ENCODE measurements at regions not wholly inside any gene's neighbourhood (a gene's known extent, or its start where the extent isn't known, plus 50 kb on each side); places are given as distances from the start of the nearest gene placed in this dataset.

DNA sequence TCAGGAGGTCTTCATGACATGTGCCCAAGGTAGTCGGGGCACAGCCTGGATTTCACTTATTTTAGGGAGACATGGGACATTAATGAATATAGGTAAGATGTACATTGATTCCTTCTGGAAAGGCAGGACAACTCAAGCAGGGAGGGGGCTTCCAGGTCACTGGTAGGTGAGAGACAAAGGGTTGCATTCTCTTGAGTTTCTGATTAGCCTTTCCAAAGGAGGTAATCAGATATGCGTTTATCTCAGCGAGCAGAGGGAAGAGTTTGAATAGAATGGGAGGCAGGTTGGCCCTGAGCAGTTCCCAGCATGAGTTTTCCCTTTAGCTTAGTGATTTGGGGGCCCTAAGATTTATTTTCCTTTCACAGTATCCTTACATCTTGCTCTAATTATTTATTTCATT lies 443.8 kb upstream of the EEF2KMT start:
- no peak for DNase-seq (ENCODE audit: low read depth)

DNA sequence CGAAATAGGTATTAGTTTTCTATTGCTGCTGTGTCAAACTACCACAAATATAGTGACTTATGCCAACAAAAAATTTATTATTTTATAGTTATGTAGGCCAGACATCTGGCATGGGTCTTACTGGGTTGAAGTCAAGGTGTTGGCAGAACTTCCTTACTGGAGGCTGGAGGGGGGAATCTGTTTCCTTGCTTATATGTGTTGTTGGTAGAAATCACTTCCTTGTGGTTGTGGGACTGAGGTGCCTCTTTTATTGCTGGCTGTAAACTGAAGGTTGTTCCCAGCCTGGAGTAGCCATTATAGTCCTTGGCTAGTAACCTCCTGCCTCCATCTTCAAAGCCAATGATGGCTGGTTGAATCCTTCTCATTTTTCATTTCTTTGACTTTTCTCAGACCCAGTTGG lies 439.8 kb upstream of the EEF2KMT start:
- DNase-seq (ENCODE audit: low read depth): no peak

DNA sequence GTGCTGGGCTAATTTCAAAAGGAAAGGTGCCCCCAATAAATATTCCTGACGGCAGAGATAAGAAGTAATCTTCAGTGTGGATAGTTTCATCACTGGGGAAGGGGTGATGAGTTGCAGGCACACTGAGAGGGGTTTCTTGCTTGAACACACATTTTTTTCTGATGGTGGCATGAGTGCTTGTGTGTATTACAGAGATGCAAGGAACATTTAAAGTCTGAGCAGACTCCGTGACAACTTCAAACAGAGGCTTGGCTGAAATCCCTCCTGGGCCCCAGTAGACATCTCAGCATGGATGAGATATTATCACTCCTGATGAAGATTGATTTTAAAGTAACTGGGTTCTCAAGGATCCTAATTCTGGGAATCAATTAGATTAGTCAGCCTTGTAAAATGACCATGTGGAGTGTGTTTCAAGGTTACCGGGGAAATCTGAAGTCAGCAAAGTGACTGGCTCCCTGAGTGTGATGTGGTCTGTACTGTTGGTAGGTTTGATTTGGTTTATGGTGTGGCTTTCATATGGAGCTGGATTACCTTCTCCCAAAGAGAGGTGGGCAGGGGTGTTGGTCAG lies 435.8 kb upstream of the EEF2KMT start:
- DNase-seq (ENCODE audit: low read depth): no peak

DNA sequence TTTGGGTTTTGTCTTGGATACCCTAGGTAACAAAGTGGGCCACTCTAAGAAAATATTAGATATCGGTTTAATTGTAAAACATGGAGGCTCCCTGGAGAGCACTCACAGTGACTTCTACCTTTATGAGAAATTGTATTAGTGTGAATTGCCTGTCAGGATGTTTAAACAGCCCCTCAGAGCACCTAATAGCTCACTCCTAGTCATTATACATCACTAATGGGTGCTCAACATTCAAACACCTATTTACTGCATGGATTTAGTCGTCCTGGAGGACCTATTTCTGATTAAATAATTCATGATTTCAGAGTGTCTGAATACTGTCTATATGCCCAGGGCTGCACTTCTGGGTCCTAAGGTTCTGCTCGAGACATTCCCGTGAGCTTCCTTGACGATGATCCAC lies 430.2 kb upstream of the EEF2KMT start:
- no peak for DNase-seq (ENCODE audit: low read depth)

DNA sequence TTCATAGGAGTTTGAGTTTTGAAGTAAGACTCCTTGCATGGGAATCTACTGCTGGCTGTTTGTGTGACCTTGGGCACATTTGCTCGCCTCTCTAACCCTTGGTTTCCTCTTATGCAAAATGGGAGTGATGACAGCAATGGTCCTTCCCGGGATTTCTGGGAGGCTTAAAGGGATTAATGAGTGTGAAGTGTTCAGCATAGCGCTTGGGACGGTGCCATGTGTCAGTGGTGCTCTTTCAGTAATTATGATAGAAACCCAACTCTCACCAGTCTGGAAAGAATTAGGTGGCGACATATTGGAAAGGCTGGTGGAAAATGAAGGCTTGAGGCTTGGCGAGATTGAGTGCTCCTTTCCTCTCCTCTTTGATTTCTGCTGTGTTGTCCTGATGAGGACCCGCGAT lies 429.2 kb upstream of the EEF2KMT start:
- DNase-seq (ENCODE audit: low read depth): no peak

DNA sequence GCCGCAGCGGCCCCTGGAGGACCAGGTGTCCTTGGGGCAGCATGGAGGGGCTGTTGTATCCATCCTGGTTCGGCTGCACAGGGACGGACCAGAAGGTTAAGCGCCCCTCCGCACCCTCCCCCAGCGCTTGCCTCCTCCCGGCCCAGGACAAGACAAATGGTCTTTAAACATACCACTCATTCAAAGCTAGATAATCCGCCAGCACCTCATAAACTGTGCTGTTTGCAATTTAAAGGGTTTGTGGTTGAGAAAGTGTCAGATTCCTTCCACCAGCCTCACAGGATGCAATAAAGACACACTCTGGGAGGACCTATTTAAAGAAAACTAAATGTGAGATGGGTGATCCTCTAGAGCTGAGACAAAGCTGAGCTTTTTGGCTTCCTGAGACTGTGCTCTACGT lies 426.2 kb upstream of the EEF2KMT start:
- no peak for DNase-seq (ENCODE audit: low read depth)

DNA sequence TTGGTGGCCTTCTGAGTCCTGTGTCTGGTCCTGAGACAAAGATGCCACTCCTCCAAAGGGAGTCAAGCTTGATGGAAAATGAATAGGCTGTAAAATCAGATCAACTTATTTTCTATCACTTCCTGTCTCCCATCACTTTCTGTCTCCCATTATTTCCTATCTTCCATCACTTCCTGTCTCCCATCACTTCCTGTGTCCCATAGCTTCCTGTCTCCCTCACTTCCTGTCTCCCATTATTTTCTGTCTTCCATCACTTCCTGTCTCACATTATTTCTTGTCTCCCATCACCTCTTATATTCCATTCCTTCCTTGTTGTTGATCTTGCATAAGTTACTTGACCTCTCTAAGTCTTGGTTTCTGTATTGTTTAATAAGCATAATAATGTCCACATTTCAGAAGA lies 418.5 kb upstream of the EEF2KMT start:
- no peak for DNase-seq (ENCODE audit: low read depth)

DNA sequence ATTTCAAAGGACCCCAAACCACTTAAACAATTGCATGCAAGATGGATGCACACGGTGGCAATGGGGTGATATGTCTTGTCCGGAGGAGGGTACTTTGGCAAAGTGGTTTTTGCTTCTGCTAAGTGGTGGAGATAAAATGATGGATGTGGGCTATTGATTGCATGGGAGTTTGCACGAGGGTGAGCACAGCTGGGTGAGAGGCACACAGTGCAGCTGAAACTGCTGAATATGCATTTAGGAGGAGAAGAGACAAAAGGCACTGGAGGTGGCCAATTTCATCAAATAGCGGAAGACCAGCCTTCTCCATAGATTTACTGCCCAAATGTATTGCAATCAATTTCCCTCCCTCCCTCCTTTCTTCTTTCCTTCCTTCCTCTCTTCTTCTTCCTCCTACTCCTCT lies 414.4 kb upstream of the EEF2KMT start:
- no peak for DNase-seq (ENCODE audit: low read depth)

DNA sequence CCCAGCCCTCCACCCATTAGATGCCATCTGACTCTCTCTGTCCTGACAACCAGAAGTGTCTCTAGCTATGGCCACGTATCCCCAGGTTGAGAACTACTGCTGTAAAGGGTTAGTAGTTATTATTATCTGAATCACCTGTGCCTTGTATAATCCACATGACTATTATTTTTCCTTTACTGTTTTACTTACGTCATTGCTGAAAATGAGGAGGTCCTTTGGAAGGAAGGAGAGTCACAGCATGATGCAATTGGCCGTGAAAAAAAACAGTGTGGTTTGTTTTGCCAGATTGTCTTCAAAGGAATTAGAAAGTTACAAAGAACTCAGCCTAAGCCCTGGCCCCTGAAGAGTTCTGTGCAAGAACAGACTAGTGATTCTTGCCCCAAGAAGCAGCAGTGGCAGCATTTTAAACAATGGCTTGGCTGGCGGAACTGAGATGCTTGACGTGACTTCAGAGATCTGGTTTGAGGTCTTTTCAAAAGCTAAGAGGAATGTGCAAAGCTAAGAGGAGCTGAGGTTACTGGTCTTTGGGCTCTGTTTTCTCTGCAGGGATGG lies 413.3 kb upstream of the EEF2KMT start:
- DNase-seq (ENCODE audit: low read depth): no peak

DNA sequence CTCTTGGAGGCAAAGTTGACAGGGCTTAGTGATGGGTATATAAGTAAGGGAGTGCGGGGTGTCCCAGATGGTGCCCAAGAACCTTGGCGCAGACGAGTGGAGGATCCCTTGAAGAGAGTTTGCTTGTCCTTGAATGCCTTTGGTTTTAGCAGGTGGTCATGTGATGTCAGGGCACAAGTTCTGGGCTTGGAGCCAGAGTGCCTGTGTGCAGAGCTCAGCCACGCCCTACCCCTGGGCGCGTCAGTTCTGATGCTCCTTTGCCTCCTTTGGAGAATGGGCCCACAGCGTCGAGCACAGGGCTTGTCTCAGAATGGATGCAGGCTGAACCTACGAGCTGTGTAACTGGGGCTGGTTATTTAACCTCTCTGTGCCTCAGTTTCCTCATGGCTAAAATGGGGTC lies 412.2 kb upstream of the EEF2KMT start:
- DNase-seq (ENCODE audit: low read depth): no peak

DNA sequence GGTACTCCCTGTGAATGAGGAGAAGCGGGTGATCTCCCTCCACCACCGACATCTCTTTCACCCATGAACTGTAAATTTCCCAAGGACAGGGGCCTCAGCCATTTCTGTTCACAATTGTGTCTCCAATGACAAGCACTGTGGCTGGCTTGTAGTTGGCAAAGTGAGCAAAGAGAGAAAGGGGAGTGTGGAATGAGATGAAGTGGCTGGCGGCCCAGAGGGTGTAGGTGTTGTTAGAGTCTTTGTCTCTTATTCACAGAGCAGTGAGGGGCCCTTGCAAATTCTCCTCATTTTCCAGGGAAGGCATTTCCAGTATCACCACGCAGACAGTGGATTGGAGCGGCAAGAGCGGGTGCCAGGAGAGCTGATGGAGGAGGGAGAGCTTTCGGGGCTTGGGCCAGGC lies 411.7 kb upstream of the EEF2KMT start:
- no peak for DNase-seq (ENCODE audit: low read depth)

DNA sequence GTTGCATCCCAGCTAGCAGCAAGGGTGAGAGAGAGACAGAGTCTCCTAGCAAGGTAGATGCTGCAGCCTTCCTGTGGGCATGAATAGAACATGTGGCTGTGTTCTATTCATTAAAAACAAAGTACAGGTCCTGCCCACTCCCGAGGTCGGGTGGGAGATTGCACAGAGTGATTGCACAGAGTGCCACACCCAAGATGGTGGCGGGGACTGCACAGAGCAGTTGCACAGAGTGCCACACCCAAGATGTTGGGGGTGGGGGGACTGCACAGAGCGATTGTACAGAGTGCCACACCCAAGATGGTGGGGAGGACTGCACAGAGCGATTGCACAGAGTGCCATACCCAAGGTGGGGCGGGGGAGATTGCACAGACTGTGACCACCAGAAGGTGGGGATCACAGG lies 410.8 kb upstream of the EEF2KMT start:
- DNase-seq (ENCODE audit: low read depth): no peak

DNA sequence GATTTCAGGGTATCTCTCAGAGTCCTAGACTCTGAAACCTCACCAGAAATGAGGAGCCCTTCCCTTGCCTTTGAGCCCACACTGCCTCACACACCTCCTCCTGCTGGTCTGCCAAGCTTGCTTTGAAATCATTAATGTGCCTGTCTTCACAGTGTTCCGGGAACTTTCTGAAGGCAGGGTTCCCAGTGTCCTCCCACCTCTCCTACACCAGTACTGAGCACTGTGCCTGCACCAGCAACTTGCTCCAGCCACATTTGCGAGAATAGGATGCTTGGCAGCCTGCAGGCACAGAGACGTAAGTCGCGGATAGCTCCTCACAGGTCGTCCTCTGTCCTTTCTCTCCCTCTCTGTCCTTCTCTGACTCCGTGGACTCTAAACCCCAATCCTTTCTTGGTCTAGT lies 408.4 kb upstream of the EEF2KMT start:
- no peak for DNase-seq (ENCODE audit: low read depth)

DNA sequence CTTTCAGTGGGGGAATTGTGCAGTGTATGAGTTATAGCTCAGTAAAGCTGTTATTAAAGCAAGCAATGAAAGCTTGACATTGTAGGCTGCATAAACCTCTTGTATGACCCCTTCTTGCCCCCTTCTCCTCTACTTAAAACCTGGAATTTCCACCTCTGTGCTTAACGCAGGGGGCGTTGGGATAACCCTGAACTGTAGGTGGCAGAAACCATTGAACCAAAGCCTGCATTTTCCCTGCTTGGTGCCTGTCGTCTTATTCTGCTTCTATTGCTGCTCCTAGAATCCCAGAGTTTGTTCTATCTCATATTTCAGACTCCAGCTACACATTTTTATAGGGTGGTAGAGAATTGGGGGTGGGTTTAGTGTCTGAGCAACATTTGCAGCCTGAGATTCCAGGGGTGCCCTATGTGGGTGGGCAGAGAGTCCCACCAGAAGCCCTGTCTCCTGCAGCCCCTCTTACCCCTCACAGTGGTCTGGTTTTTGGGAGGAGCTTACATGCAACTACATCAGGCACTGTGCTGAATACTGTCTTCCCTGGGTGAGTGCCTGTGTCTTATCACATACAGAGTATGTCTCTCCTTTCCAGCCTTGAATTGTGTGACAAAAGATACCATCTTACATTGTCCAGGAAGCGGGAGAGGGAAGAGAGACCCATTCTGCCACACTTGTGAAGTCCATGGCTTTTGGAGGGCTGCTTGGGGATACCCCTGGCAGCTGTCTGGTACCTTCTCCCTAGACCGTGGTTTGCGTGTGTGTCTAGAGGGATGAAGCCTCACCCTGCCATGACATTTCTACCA lies 407.7 kb upstream of the EEF2KMT start:
- DNase-seq (ENCODE audit: low read depth): no peak

DNA sequence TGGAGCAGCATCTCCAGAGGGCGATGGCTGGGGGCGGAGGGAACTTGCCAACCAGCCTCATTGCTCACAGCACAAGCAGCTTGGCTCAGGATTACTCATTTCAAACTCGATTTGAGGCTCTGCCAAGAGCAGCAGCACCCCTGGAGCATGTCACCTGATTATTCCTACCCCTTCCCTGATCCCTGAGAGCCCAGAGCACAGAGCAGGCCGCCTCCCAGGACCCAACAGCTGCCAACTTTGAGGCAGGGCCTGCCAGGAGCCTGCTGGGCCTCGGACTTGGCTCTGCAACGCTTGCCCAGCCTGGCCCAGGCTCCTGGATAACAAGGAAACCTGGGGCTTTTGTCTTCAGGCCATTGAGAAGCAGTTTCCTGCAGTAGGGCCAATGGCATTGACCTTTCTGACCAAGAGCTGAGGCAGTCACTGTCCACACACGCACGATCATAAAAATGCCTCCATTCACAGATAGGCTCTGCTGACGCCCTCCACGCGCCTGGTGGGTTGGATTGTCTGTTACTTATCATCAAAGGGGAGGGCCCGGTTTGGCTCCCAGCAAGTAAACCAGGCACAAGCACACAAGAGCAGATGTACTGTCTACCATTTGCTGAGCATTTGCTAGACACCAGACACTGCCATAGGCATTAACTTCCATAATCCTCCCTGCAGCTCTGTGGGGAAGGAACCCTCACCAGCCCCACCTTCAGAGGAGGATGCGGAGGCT lies 406.6 kb upstream of the EEF2KMT start:
- no peak for DNase-seq (ENCODE audit: low read depth)

DNA sequence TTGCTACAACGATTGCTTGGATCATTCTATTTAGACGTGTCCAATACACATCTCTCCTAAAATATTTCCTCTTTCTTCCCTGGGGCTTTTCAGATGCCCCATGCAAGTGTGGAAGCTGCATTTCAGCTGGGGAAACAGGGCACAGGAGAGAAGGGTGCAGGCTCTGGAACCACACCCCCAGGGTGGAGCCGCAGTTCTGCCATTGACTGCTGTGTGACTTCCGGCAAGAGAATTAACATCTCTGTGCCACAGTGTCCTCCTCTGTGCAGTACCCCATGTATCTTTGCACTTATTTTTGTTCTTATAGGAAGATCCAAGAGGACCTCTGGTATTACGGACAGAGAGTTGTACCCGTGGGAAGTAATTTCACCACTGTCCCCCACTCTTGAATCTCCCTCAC lies 405.3 kb upstream of the EEF2KMT start:
- no peak for DNase-seq (ENCODE audit: low read depth)

DNA sequence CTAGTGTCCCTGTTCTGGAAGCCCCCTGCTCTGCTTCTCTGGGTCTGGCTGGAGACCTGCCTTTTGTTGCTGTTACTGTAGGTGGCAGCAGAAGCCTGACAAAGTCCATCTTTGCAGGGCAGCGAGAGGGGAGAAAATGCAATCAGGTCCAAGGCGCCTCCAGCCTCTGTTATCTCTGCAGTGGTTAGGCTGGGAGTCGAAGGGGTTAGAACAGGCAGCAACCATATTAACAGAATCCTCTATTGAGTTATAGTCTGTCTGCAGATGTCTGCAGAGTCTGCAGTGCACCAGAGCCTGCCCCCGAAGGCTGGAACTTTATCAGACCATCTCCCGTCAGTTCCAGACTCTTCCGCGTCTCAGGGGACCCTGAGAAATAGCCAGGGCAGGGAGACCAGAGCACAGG lies 404.9 kb upstream of the EEF2KMT start:
- DNase-seq (ENCODE audit: low read depth): no peak

DNA sequence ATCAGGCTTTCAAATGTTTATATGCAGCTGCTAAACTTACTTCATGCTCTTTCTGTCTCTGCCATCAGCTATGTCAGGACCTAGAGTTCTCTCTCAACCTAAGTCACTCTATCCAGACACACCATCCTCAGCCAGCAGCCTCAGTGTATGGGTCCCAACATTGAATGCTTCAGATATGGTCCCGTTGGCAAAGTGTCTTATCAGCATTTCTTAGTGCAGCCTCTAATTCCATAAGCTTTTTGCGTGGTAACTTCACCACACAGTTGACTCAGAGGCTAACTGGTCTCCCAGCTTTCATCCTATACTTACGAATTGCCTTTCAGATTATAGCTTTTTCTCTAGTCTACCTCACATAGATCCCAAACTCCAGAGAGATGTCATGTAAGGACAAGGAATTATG lies 402.9 kb upstream of the EEF2KMT start:
- DNase-seq (ENCODE audit: low read depth): no peak

DNA sequence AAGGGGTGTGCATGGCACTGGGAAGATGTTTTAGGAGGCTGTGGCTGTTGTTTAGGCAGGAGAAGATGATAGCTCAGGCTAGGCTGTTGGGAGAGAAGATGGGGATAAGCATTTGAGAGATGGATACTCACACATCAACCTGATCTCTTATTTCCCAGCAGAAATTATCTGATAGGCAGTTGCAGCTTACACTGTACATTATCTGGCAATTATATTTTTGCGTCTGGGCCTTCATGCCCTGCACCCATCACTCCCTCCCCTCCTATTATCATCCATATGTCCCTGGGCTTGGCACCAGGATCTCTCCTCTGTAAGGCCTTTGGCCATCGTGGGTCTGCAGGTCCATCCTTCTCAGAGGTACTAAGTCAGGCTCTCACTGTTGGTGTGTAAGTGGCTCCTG lies 401.0 kb upstream of the EEF2KMT start:
- DNase-seq (ENCODE audit: low read depth): no peak

DNA sequence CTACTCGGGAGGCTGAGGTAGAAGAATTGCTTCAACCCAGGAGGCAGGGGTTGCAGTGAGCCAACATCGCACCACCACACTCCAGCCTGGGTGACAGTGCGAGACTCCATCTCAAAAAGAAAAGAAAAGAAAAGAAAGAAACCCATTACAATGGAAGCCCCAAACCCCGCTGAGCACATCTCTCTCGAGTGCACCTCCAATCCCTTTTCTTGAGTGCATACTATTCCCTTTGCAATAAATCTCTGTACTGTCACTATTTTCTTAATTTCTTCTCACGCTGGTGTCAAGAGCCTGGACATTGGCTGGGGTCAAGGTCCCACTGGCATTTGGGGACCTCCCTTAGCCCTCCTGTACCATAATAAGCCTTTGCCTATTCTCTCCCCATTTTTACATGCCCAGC lies 398.4 kb upstream of the EEF2KMT start:
- no peak for DNase-seq (ENCODE audit: low read depth)

DNA sequence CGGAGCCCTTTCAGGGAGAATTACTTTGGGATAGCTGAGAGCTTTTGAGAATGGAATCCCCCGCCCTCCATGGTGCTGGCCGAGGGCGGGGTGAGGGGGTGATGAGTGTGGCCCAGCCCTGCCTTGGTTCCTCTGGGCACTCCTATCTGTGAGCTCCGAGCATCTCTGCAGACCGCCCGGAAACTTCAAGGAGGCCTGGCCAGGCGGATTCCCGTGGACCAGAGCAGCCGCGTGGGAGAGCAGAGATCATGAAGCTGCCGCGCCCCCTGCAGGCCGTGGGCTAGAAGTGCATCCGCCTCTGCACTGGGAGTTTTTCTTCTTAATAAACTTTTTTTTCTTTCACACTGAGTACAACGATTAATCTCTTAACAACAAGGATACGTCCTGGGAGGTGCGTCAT lies 392.9 kb upstream of the EEF2KMT start:
- DNase-seq (ENCODE audit: low read depth): no peak

DNA sequence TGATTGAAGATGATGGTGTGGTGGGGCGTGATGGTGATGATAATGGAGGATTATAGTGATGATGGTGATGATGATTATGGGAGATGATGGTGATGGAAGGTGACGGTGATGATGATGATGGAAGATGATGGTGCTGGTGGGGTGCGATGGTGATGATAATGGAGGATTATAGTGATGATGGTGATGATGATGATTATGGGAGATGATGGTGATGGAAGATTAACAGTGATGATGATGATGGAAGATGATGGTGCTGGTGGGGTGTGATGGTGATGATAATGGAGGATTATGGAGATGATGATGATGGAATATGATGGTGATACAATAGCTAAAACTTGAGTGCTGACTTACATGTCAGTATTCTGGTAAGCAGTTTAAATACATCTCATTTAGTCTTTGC lies 391.0 kb upstream of the EEF2KMT start:
- DNase-seq (ENCODE audit: low read depth): no peak

DNA sequence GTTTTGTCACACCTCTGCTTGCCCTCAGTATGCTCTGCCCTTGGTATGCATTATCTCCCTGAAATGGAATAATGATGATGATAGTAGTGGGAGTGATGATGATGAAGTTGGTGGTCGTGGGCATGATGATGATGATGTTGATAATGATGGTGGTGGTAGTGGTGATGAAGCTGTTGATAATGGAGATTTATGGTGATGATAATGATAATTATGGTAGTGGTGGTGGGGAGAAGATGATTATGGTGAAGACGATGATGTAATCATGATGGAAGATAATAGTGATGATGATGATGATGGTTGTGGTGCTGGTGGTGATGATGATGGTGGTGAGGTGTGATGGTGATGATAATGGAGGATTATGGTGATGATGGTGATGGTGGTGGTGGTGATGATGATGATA lies 390.1 kb upstream of the EEF2KMT start:
- no peak for DNase-seq (ENCODE audit: low read depth)

Data from Daoy (cell line).